Smooth muscle cell (in vitro differentiated cells): ENCODE measurements at regions not wholly inside any gene's neighbourhood (a gene's known extent, or its start where the extent isn't known, plus 50 kb on each side); places are given as distances from the start of the nearest gene placed in this dataset.

Experiments used
- DNase-seq: peaks from one replicate; lab custom pipeline; 2025; ENCODE audit not compliant: unreplicated experiment; lab: John Stamatoyannopoulos, UW
- H2AFZ ChIP-seq: fragments of 200-600 bp; sonication (generic); 2 replicates; pipeline ENCODE4 v1.6.0; 2016; ENCODE audit warnings: antibody characterized with exemption, low read depth, mild to moderate bottlenecking
- H3F3A ChIP-seq: fragments of 200-600 bp; sonication (generic); 2 replicates; pipeline ENCODE4 v1.6.0; 2017; ENCODE audit warnings: antibody characterized with exemption, low read depth
- H3K27ac ChIP-seq: fragments of 200-600 bp; sonication (generic); 2 replicates; pipeline ENCODE4 v1.5.1; 2016; ENCODE audit warnings: low read depth, mild to moderate bottlenecking
- H3K27me3 ChIP-seq: fragments of 200-600 bp; sonication (generic); 2 replicates; pipeline ENCODE4 v1.6.1; 2016; ENCODE audit warnings: low read depth, mild to moderate bottlenecking
- H3K36me3 ChIP-seq: fragments of 200-600 bp; sonication (generic); 2 replicates; pipeline ENCODE4 v1.5.1; 2016; ENCODE audit warnings: low read depth
- H3K4me1 ChIP-seq: fragments of 200-600 bp; sonication (generic); 2 replicates; pipeline ENCODE4 v1.5.1; 2016; ENCODE audit warnings: low read depth
- H3K4me2 ChIP-seq: fragments of 200-600 bp; sonication (generic); 2 replicates; pipeline ENCODE4 v1.6.0; 2016; ENCODE audit warnings: mild to moderate bottlenecking
- H3K4me3 ChIP-seq: fragments of 200-600 bp; sonication (generic); 2 replicates; pipeline ENCODE4 v1.5.1; 2016; ENCODE audit warnings: mild to moderate bottlenecking
- H3K79me2 ChIP-seq: fragments of 200-600 bp; sonication (generic); 2 replicates; pipeline ENCODE4 v1.6.0; 2016; ENCODE audit warnings: low read depth, mild to moderate bottlenecking
- H3K9ac ChIP-seq: fragments of 200-600 bp; sonication (generic); 2 replicates; pipeline ENCODE4 v1.6.0; 2016; ENCODE audit warnings: low read depth
- H3K9me3 ChIP-seq: fragments of 200-600 bp; sonication (generic); replicated peaks from 2 replicates; pipeline ENCODE4 v1.5.1; 2016; ENCODE audit warnings: low read depth
- H4K20me1 ChIP-seq: fragments of 200-600 bp; sonication (generic); 2 replicates; pipeline ENCODE4 v1.6.0; 2016; ENCODE audit warnings: low read depth
- WGBS: methylation state at CpG from one replicate; pipeline ENCODE4 v1.1.7; 2016; ENCODE audit warnings: low lambda C conversion rate; 5-methylcytosine and 5-hydroxymethylcytosine counted together
- TF ChIP-seq, protein P1 (sequence below): fragments of 200-600 bp; sonication (generic); IDR thresholded peaks from 2 replicates; pipeline ENCODE4 v1.5.1; 2017; ENCODE audit warnings: borderline replicate concordance, mild to moderate bottlenecking, antibody characterized with exemption; ENCODE audit not compliant: insufficient read depth, poor library complexity, severe bottlenecking

DNA sequence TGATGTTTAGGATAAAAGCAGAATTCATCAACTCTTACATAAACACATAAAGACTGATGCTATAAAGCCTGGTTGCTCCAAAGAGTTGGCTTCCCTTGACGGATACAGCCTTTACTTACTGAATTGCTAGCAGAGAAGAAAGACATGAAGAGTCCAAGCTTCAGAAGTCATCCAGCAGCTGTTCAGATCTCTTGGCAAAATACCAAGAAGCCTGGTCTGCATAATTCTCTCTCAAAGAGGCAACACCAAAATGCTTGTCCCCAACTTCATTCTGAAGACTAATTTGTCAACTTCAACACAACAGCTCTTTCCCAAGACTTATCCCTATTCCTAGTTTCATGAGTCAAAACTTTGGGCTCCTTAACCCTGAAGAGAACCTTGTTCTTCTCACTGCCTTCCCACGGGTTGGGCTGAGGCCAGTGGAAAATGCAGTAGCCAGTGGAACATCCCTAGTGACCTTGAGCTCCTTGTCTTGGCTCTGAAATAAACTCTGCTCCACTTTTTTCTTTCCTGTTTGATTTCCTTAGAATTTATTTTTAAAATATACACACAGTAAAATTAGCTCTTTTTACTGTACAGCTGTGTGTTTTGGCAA is 119.2 kb upstream of the THBS1 start:
- no peak overlapping the region for H3K27ac ChIP-seq
- H2AFZ ChIP-seq: no peak overlapping the region
- no peaks in the 10 kb centered on the region for H3K79me2 ChIP-seq
- H4K20me1 ChIP-seq: no peaks in the 10 kb centered on the region
- DNase-seq: no peak
- WGBS: 94% methylated on average over 2 of the region's 2 CpGs
- no peak overlapping the region for H3K9ac ChIP-seq
- no peak overlapping the region for H3K4me3 ChIP-seq
- H3K9me3 ChIP-seq: no peaks in the 10 kb centered on the region
- TF ChIP-seq, protein P1, sequence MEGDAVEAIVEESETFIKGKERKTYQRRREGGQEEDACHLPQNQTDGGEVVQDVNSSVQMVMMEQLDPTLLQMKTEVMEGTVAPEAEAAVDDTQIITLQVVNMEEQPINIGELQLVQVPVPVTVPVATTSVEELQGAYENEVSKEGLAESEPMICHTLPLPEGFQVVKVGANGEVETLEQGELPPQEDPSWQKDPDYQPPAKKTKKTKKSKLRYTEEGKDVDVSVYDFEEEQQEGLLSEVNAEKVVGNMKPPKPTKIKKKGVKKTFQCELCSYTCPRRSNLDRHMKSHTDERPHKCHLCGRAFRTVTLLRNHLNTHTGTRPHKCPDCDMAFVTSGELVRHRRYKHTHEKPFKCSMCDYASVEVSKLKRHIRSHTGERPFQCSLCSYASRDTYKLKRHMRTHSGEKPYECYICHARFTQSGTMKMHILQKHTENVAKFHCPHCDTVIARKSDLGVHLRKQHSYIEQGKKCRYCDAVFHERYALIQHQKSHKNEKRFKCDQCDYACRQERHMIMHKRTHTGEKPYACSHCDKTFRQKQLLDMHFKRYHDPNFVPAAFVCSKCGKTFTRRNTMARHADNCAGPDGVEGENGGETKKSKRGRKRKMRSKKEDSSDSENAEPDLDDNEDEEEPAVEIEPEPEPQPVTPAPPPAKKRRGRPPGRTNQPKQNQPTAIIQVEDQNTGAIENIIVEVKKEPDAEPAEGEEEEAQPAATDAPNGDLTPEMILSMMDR: no peak
- H3K4me1 ChIP-seq: no peaks in the 10 kb centered on the region
- no peaks in the 10 kb centered on the region for H3F3A ChIP-seq
- H3K27me3 ChIP-seq: no peaks in the 10 kb centered on the region
- no peak overlapping the region for H3K4me2 ChIP-seq
- H3K36me3 ChIP-seq: no peaks in the 10 kb centered on the region

DNA sequence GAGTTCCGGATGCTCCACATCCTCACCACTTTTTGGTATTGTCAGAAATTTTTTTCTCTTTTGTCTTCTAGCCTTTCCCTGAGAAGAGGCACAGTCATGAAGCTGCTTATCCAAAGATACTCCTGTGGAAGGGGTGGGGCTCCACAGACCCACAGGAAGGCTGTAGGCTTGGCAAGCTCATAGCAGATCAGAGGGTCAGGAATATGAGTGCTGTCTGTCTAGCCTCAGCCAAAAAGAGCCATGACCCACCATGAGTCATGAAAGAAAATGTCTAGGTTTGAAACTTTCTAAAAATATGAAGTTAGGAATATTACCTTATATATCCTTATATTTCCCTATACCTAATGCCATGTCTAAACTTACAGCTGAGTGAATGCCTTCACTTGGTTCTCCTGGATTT is 118.2 kb upstream of the THBS1 start:
- Histone ChIP-seq H3K9me3 (no peaks in the 10 kb centered on the region), H3K79me2 (no peaks in the 10 kb centered on the region), H3K27ac (peak overlapping the region; percentile 65), H3F3A (no peaks in the 10 kb centered on the region), H3K36me3 (no peaks in the 10 kb centered on the region), H3K9ac (no peak overlapping the region), H2AFZ (peak overlapping the region; percentile 45), H3K27me3 (no peaks in the 10 kb centered on the region), H3K4me2 (no peak overlapping the region), H4K20me1 (no peaks in the 10 kb centered on the region), H3K4me3 (no peak overlapping the region), H3K4me1 (no peaks in the 10 kb centered on the region)
- TF ChIP-seq, protein P1: no peak
- no peak for DNase-seq
- 91% methylated on average over 1 of the region's 1 CpG for WGBS

DNA sequence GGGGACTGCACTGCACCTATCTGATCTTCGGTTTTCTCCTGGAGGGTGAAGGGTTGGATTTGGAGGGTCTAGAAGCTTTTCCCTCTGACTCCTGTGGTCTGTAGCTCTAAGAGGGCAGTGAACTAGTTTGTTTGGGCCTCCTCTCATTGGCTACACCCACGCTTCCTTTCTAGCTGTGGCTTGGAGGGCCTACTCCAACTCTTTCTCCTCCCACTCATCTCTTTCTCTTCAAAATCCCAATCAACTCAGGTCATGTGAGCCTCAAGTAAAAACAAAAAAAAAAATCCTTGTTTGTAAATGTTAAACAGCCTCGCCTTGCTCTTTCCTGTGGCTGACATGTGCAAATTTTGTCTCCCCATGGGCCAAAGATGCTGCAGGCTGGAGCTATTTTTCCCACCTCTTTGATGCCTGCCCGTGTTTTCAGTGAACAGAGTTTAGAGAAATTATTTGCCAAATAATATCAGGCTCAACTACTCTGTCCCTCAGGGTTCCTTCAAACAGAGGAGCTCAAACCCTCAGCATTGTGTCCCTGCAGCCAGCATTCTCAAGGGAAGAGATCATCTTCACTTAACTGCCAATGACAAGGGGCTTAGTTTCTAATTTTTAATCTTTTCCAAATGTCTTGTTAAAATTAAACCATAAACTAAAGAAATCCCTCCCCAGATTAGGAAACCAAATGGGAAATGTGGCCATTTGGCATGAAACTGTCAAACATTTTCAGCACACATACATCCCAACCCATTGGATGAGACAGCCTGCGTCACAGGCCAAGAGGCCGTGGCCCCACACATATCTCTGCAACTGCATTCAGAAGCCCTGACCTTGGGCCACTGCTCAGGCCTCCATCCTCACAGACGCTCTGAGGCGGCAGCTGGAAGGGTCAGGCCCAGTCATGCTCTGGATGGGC is 114.8 kb upstream of the THBS1 start:
- Histone ChIP-seq H3K36me3 (no peaks in the 10 kb centered on the region), H3K79me2 (no peaks in the 10 kb centered on the region), H3K27me3 (no peaks in the 10 kb centered on the region), H3K9ac (no peak overlapping the region), H3K4me2 (no peak overlapping the region), H3F3A (no peaks in the 10 kb centered on the region), H3K9me3 (no peaks in the 10 kb centered on the region), H4K20me1 (no peaks in the 10 kb centered on the region), H3K27ac (peak overlapping the region; percentile 1), H3K4me3 (no peak overlapping the region), H2AFZ (no peak overlapping the region), H3K4me1 (no peaks in the 10 kb centered on the region)
- DNase-seq: no peak
- TF ChIP-seq, protein P1: no peak
- 67% methylated on average over 8 of the region's 8 CpGs for WGBS
